Skin of body (tissue), 1 donor: ENCODE measurements at regions not wholly inside any gene's neighbourhood (a gene's known extent, or its start where the extent isn't known, plus 50 kb on each side); places are given as distances from the start of the nearest gene placed in this dataset.

ENCODE experiments used
- DNase-seq: peaks from one replicate; lab custom pipeline; 2025; lab: John Stamatoyannopoulos, UW

GRCh38 chr7:54846273-54846672, 87.3 kb upstream of the SEC61G start:
- DNase-seq = no peak

GRCh38 chr7:54847921-54848320, 88.9 kb upstream of the SEC61G start:
- DNase-seq = no peak

GRCh38 chr7:54856856-54857255, 97.8 kb upstream of the SEC61G start:
- no peak for DNase-seq

- DNase-seq = peak; percentile 20
Observed at GRCh38 chr7:54857294-54857693, 98.3 kb upstream of the SEC61G start.

GRCh38 chr7:54858008-54858692, 99.1 kb upstream of the SEC61G start:
- no peak for DNase-seq

- no peak for DNase-seq
Observed at GRCh38 chr7:54859066-54859465, 100.1 kb upstream of the SEC61G start.

GRCh38 chr7:54859545-54859944, 100.5 kb upstream of the SEC61G start:
- DNase-seq = no peak

GRCh38 chr7:54860003-54860775, 101.2 kb upstream of the SEC61G start:
- no peak for DNase-seq

GRCh38 chr7:54860843-54861242, 101.8 kb upstream of the SEC61G start:
- DNase-seq = no peak

- no peak for DNase-seq
Observed at GRCh38 chr7:54864663-54865062, 105.7 kb upstream of the SEC61G start.

GRCh38 chr7:54869523-54869922, 110.5 kb upstream of the SEC61G start:
- no peak for DNase-seq

GRCh38 chr7:54874804-54875203, 115.8 kb upstream of the SEC61G start:
- DNase-seq = no peak

- DNase-seq = no peak
Observed at GRCh38 chr7:54877683-54878082, 118.7 kb upstream of the SEC61G start.

- no peak for DNase-seq
Observed at GRCh38 chr7:54878339-54878738, 119.3 kb upstream of the SEC61G start.

- no peak for DNase-seq
Observed at GRCh38 chr7:54879776-54880175, 120.8 kb upstream of the SEC61G start.

GRCh38 chr7:54880326-54880989, 121.4 kb upstream of the SEC61G start:
- DNase-seq = no peak

GRCh38 chr7:54881816-54882520, 123.0 kb upstream of the SEC61G start:
- DNase-seq = no peak

GRCh38 chr7:54882694-54883093, 123.7 kb upstream of the SEC61G start:
- DNase-seq = no peak

- no peak for DNase-seq
Observed at GRCh38 chr7:54883576-54883975, 124.6 kb upstream of the SEC61G start.

- DNase-seq = no peak
Observed at GRCh38 chr7:54885285-54885684, 126.3 kb upstream of the SEC61G start.

GRCh38 chr7:54888067-54888733, 129.2 kb upstream of the SEC61G start:
- no peak for DNase-seq
